ENCODE measurements at regions not wholly inside any gene's neighbourhood (a gene's known extent, or its start where the extent isn't known, plus 50 kb on each side); places are given as distances from the start of the nearest gene placed in this dataset.
"Not testable (repeated sequence)": the region's sequence is repeated elsewhere in the genome, so short reads cannot be mapped to it uniquely, and the experiment has no call there.

- H3K27me3 Mint-ChIP-seq, result peaks cover 20% of the 10 kb centered on the region
- H3K9me3 Mint-ChIP-seq, H3K36me3 Mint-ChIP-seq, DNase-seq, H3K27ac Mint-ChIP-seq, H3K4me1 Mint-ChIP-seq, H3K4me3 Mint-ChIP-seq: not testable (repeated sequence)
Observed at GRCh38 chr15:31681529-31682259, 348.6 kb upstream of the CHRNA7 start.

- H3K4me1 Mint-ChIP-seq, H3K27ac Mint-ChIP-seq, DNase-seq, H3K4me3 Mint-ChIP-seq, H3K9me3 Mint-ChIP-seq, H3K36me3 Mint-ChIP-seq: not testable (repeated sequence)
- H3K27me3 Mint-ChIP-seq, result peaks cover 18% of the 10 kb centered on the region
Observed at GRCh38 chr15:31687088-31687487, 343.2 kb upstream of the CHRNA7 start.

- H3K27me3 Mint-ChIP-seq, H3K27ac Mint-ChIP-seq, H3K9me3 Mint-ChIP-seq, H3K4me1 Mint-ChIP-seq, H3K4me3 Mint-ChIP-seq, DNase-seq, H3K36me3 Mint-ChIP-seq: not testable (repeated sequence)
Observed at GRCh38 chr15:31696509-31696908, 333.8 kb upstream of the CHRNA7 start.

GRCh38 chr15:31705076-31705678 is 325.1 kb upstream of the CHRNA7 start:
- not testable (repeated sequence) for H3K27ac Mint-ChIP-seq, H3K9me3 Mint-ChIP-seq, H3K36me3 Mint-ChIP-seq

GRCh38 chr15:31707944-31708702 is 322.2 kb upstream of the CHRNA7 start:
- not testable (repeated sequence) for H3K27ac Mint-ChIP-seq, H3K27me3 Mint-ChIP-seq, H3K4me1 Mint-ChIP-seq, H3K4me3 Mint-ChIP-seq, DNase-seq, H3K36me3 Mint-ChIP-seq, H3K9me3 Mint-ChIP-seq

More at GRCh38 chr15:31705076-31705678, 325.1 kb upstream of the CHRNA7 start:
- H3K4me3 Mint-ChIP-seq, DNase-seq, H3K27me3 Mint-ChIP-seq, H3K4me1 Mint-ChIP-seq: not testable (repeated sequence)

GRCh38 chr15:31708703-31709327 is 321.5 kb upstream of the CHRNA7 start:
- H3K27ac Mint-ChIP-seq, H3K9me3 Mint-ChIP-seq, DNase-seq, H3K27me3 Mint-ChIP-seq, H3K4me3 Mint-ChIP-seq, H3K36me3 Mint-ChIP-seq, H3K4me1 Mint-ChIP-seq: not testable (repeated sequence)

GRCh38 chr15:31709479-31709878 is 320.8 kb upstream of the CHRNA7 start:
- DNase-seq, H3K36me3 Mint-ChIP-seq, H3K4me1 Mint-ChIP-seq, H3K27me3 Mint-ChIP-seq, H3K9me3 Mint-ChIP-seq, H3K4me3 Mint-ChIP-seq, H3K27ac Mint-ChIP-seq: not testable (repeated sequence)

- not testable (repeated sequence) for H3K36me3 Mint-ChIP-seq, H3K9me3 Mint-ChIP-seq, H3K27me3 Mint-ChIP-seq, H3K27ac Mint-ChIP-seq, DNase-seq, H3K4me3 Mint-ChIP-seq, H3K4me1 Mint-ChIP-seq
Observed at GRCh38 chr15:31710806-31711205, 319.5 kb upstream of the CHRNA7 start.

- DNase-seq, H3K27ac Mint-ChIP-seq, H3K9me3 Mint-ChIP-seq, H3K27me3 Mint-ChIP-seq, H3K36me3 Mint-ChIP-seq, H3K4me1 Mint-ChIP-seq, H3K4me3 Mint-ChIP-seq: not testable (repeated sequence)
Observed at GRCh38 chr15:31715208-31715607, 315.1 kb upstream of the CHRNA7 start.

GRCh38 chr15:31718625-31719024 is 311.7 kb upstream of the CHRNA7 start:
- H3K36me3 Mint-ChIP-seq, DNase-seq, H3K9me3 Mint-ChIP-seq, H3K4me1 Mint-ChIP-seq, H3K27me3 Mint-ChIP-seq, H3K4me3 Mint-ChIP-seq, H3K27ac Mint-ChIP-seq: not testable (repeated sequence)

GRCh38 chr15:31719396-31720022 is 310.8 kb upstream of the CHRNA7 start:
- not testable (repeated sequence) for H3K4me1 Mint-ChIP-seq, H3K4me3 Mint-ChIP-seq, H3K27ac Mint-ChIP-seq, H3K36me3 Mint-ChIP-seq, H3K9me3 Mint-ChIP-seq, DNase-seq, H3K27me3 Mint-ChIP-seq

- not testable (repeated sequence) for H3K4me1 Mint-ChIP-seq, H3K27ac Mint-ChIP-seq, H3K4me3 Mint-ChIP-seq, DNase-seq, H3K9me3 Mint-ChIP-seq, H3K36me3 Mint-ChIP-seq, H3K27me3 Mint-ChIP-seq
Observed at GRCh38 chr15:31723019-31723418, 307.3 kb upstream of the CHRNA7 start.

GRCh38 chr15:31724903-31725302 is 305.4 kb upstream of the CHRNA7 start:
- H3K27ac Mint-ChIP-seq, H3K36me3 Mint-ChIP-seq, H3K4me1 Mint-ChIP-seq, DNase-seq, H3K4me3 Mint-ChIP-seq, H3K9me3 Mint-ChIP-seq: not testable (repeated sequence)
- H3K27me3 Mint-ChIP-seq, result peaks cover 16% of the 10 kb centered on the region

GRCh38 chr15:31725619-31726018 is 304.7 kb upstream of the CHRNA7 start:
- H3K4me1 Mint-ChIP-seq, H3K9me3 Mint-ChIP-seq, DNase-seq, H3K36me3 Mint-ChIP-seq, H3K27ac Mint-ChIP-seq, H3K4me3 Mint-ChIP-seq: not testable (repeated sequence)
- peaks cover 20% of the 10 kb centered on the region for H3K27me3 Mint-ChIP-seq

GRCh38 chr15:31727612-31728011 is 302.7 kb upstream of the CHRNA7 start:
- DNase-seq, result no peak
- no peaks in the 10 kb centered on the region for H3K36me3 Mint-ChIP-seq
- H3K4me1 Mint-ChIP-seq, result no peaks in the 10 kb centered on the region
- no peak overlapping the region for H3K27ac Mint-ChIP-seq
- peaks cover 2% of the 10 kb centered on the region for H3K9me3 Mint-ChIP-seq
- no peak overlapping the region for H3K4me3 Mint-ChIP-seq
- peaks cover 28% of the 10 kb centered on the region for H3K27me3 Mint-ChIP-seq

Data from activated naive CD8-positive, alpha-beta T cell treated with anti-CD3 and anti-CD28 coated beads for 36 hours (primary cell).